Endodermal cell (in vitro differentiated cells): ENCODE measurements at regions not wholly inside any gene's neighbourhood (a gene's known extent, or its start where the extent isn't known, plus 50 kb on each side); places are given as distances from the start of the nearest gene placed in this dataset.

Experiments
- DNase-seq: peaks from one replicate; pipeline ENCODE4 v3.0.0-alpha.2; 2017
- H3K27ac ChIP-seq: 2 replicates; pipeline ENCODE4 v1.5.1; 2013; ENCODE audit warnings: mild to moderate bottlenecking, low read depth, low read length, moderate library complexity
- H3K27me3 ChIP-seq: 2 replicates; pipeline ENCODE4 v1.6.1; 2013; ENCODE audit warnings: mild to moderate bottlenecking, low read length, moderate library complexity; ENCODE audit not compliant: insufficient read depth, control insufficient read depth, poor library complexity, severe bottlenecking
- H3K36me3 ChIP-seq: 2 replicates; pipeline ENCODE4 v1.7.0; 2013; ENCODE audit warnings: mild to moderate bottlenecking, low read length, moderate library complexity; ENCODE audit not compliant: control insufficient read depth, insufficient read depth
- H3K4me1 ChIP-seq: one replicate; pipeline ENCODE4 v1.7.0; 2013; ENCODE audit warnings: low read length; ENCODE audit not compliant: control insufficient read depth, insufficient read depth
- H3K4me3 ChIP-seq: 2 replicates; pipeline ENCODE4 v1.5.1; 2013; ENCODE audit warnings: mild to moderate bottlenecking, low read length, moderate library complexity
- H3K9ac ChIP-seq: 2 replicates; pipeline ENCODE4 v1.6.1; 2013; ENCODE audit warnings: mild to moderate bottlenecking, low read length, moderate library complexity; ENCODE audit not compliant: poor library complexity, severe bottlenecking; ENCODE audit errors: extremely low read depth
- H3K9me3 ChIP-seq: 2 replicates; pipeline ENCODE4 v1.6.1; 2013; ENCODE audit warnings: mild to moderate bottlenecking, low read length, moderate library complexity; ENCODE audit not compliant: control insufficient read depth
- H3K27ac Mint-ChIP-seq: 2 replicates; pipeline ENCODE4 v1.8.0; 2020; ENCODE audit warnings: mixed read lengths
- H3K27me3 Mint-ChIP-seq: 2 replicates; pipeline ENCODE4 v1.8.0; 2021; ENCODE audit warnings: mild to moderate bottlenecking, mixed read lengths; ENCODE audit not compliant: insufficient read depth
- H3K36me3 Mint-ChIP-seq: 2 replicates; pipeline ENCODE4 v1.8.0; 2020; ENCODE audit warnings: low read depth, mixed read lengths
- H3K4me1 Mint-ChIP-seq: 2 replicates; pipeline ENCODE4 v1.8.0; 2020; ENCODE audit warnings: mixed read lengths
- H3K4me3 Mint-ChIP-seq: 2 replicates; pipeline ENCODE4 v1.8.0; 2020; ENCODE audit warnings: mild to moderate bottlenecking, moderate library complexity, mixed read lengths
- H3K9me3 Mint-ChIP-seq: 2 replicates; pipeline ENCODE4 v1.8.0; 2020; ENCODE audit warnings: mild to moderate bottlenecking, mixed read lengths
- WGBS, 2 experiments: methylation state at CpG; one replicate each; pipeline versions ENCODE4 v1.1.5 to v1.1.7; 2013; ENCODE audit warnings: missing lambda C conversion rate in 2 of 2, mixed read lengths in 1 of 2; ENCODE audit not compliant: insufficient coverage in 1 of 2, insufficient read length in 1 of 2; 5-methylcytosine and 5-hydroxymethylcytosine counted together
- TF ChIP-seq, protein P1 (sequence below): fragments of 200-600 bp; sonication (generic); conservative IDR thresholded peaks from 2 replicates; pipeline ENCODE4 v1.5.0; 2021; ENCODE audit warnings: antibody characterized with exemption, mild to moderate bottlenecking

DNA sequence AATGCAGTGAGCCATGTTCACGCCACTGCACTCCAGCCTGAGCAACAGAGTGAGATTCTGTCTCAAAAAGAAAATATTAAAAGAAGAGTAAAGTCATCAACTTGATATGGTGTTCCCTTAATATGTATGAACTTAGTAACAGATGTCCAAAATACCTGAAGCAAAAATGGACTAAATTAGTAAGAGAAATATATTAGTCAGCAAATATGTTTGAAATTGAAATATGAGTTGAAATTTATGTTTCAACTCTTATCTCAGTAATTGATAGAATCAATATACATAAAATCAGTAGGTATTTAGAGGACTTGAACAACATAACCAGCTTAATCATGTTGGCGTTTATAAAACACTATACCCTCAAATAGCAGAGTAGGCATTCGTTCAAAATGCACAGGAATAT is 668.5 kb downstream of the ISL1 start:
- Histone ChIP-seq H3K9ac (no peak overlapping the region), H3K27me3 (no peaks in the 10 kb centered on the region), H3K9me3 (no peaks in the 10 kb centered on the region), H3K4me3 (no peak overlapping the region), H3K4me1 (no peaks in the 10 kb centered on the region), H3K27ac (no peak overlapping the region), H3K36me3 (no peaks in the 10 kb centered on the region)
- no peak for DNase-seq
- H3K36me3 Mint-ChIP-seq, result no peaks in the 10 kb centered on the region
- no peak overlapping the region for H3K4me3 Mint-ChIP-seq
- H3K9me3 Mint-ChIP-seq, result no peaks in the 10 kb centered on the region
- H3K27ac Mint-ChIP-seq, result no peak overlapping the region
- TF ChIP-seq, protein P1, sequence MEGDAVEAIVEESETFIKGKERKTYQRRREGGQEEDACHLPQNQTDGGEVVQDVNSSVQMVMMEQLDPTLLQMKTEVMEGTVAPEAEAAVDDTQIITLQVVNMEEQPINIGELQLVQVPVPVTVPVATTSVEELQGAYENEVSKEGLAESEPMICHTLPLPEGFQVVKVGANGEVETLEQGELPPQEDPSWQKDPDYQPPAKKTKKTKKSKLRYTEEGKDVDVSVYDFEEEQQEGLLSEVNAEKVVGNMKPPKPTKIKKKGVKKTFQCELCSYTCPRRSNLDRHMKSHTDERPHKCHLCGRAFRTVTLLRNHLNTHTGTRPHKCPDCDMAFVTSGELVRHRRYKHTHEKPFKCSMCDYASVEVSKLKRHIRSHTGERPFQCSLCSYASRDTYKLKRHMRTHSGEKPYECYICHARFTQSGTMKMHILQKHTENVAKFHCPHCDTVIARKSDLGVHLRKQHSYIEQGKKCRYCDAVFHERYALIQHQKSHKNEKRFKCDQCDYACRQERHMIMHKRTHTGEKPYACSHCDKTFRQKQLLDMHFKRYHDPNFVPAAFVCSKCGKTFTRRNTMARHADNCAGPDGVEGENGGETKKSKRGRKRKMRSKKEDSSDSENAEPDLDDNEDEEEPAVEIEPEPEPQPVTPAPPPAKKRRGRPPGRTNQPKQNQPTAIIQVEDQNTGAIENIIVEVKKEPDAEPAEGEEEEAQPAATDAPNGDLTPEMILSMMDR, result no peak
- H3K4me1 Mint-ChIP-seq, result no peaks in the 10 kb centered on the region
- WGBS, 2 experiments, result 90% methylated on average over 3 of the region's 3 CpGs; no CpG with 5 or more reads in 1 of the 2 experiments
- H3K27me3 Mint-ChIP-seq, result no peaks in the 10 kb centered on the region

DNA sequence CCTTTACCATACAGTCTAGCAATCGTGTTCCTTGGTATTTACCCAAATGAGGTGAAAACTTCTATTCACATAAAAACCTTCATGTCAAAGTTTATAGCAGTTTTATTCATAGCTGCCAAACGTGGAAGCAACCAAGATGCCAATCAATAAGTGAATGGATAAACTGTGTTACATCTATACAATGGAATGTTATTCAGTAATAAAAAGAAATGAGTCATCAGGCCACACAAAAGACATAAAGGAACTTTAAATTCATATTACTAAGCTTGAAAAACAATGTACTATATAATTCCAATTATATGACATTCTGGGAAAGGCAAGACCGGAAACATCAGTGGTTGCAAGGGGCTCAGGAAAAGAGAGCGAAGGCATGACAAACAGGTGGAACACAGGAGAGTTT is 679.9 kb downstream of the ISL1 start:
- H3K9me3 Mint-ChIP-seq, result peaks cover 6% of the 10 kb centered on the region
- Histone ChIP-seq H3K9me3 (no peaks in the 10 kb centered on the region), H3K36me3 (no peaks in the 10 kb centered on the region), H3K4me1 (no peaks in the 10 kb centered on the region), H3K4me3 (no peak overlapping the region), H3K9ac (no peak overlapping the region), H3K27me3 (no peaks in the 10 kb centered on the region), H3K27ac (no peak overlapping the region)
- no peaks in the 10 kb centered on the region for H3K4me1 Mint-ChIP-seq
- TF ChIP-seq, protein P1, result no peak
- no peaks in the 10 kb centered on the region for H3K36me3 Mint-ChIP-seq
- H3K4me3 Mint-ChIP-seq, result no peak overlapping the region
- H3K27me3 Mint-ChIP-seq, result no peaks in the 10 kb centered on the region
- WGBS, 2 experiments, result 88 to 100% methylated on average over 1 to 4 of the region's 4 CpGs
- no peak for DNase-seq
- no peak overlapping the region for H3K27ac Mint-ChIP-seq

DNA sequence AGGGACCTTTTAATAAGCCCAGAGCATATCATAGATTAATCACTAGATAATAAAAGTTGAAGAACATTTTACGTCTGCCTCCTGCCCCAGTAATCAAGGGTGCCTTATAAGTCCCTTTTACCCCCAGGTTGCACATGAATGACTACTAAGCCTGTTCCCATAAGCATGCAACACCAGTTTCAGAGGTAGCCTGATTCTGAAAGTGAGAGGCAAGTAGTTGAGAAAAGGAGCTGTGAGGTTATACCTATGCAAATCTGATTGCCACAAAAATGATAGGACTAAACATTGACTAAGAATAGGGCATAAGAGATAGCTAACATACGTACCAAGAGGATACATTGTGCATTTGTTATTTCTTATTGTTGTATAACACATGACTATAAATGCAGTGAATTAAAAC is 681.9 kb downstream of the ISL1 start:
- no peaks in the 10 kb centered on the region for H3K4me1 Mint-ChIP-seq
- WGBS, 2 experiments, result 93 to 97% methylated on average over 2 of the region's 2 CpGs
- no peak overlapping the region for H3K27ac Mint-ChIP-seq
- DNase-seq, result no peak
- no peaks in the 10 kb centered on the region for H3K36me3 Mint-ChIP-seq
- Histone ChIP-seq H3K4me1 (no peaks in the 10 kb centered on the region), H3K9me3 (no peaks in the 10 kb centered on the region), H3K9ac (no peak overlapping the region), H3K27me3 (no peaks in the 10 kb centered on the region), H3K4me3 (no peak overlapping the region), H3K36me3 (no peaks in the 10 kb centered on the region), H3K27ac (no peak overlapping the region)
- TF ChIP-seq, protein P1, result no peak
- H3K9me3 Mint-ChIP-seq, result peaks cover 6% of the 10 kb centered on the region
- no peaks in the 10 kb centered on the region for H3K27me3 Mint-ChIP-seq
- H3K4me3 Mint-ChIP-seq, result no peak overlapping the region
